22Rv1 (cell line): ENCODE measurements at regions not wholly inside any gene's neighbourhood (a gene's known extent, or its start where the extent isn't known, plus 50 kb on each side); places are given as distances from the start of the nearest gene placed in this dataset.

Source experiments
- CTCF ChIP-seq: fragments of 450-650 bp; IDR thresholded peaks from 2 replicates; pipeline ENCODE4 v1.5.1; 2017; ENCODE audit warnings: mild to moderate bottlenecking
- ZFX ChIP-seq: fragments of 450-650 bp; IDR thresholded peaks from 2 replicates; pipeline ENCODE4 v1.6.1; 2017; ENCODE audit warnings: antibody characterized with exemption, borderline replicate concordance

GRCh38 chr16:85492295-85492864, 120.7 kb upstream of the GSE1 start:
- TF ChIP-seq CTCF (no peak), ZFX (no peak)
